ENCODE measurements at regions not wholly inside any gene's neighbourhood (a gene's known extent, or its start where the extent isn't known, plus 50 kb on each side); places are given as distances from the start of the nearest gene placed in this dataset.

GRCh38 chr6:137700751-137701477 is 166.1 kb upstream of the TNFAIP3 start:
- Mint-ChIP-seq H3K9me3 (no peaks in the 10 kb centered on the region), H3K27me3 (ENCODE audit: insufficient read depth) (no peaks in the 10 kb centered on the region), H3K27ac (peak overlapping the region; percentile 7), H3K4me1 (ENCODE audit: low read depth) (peaks cover 84% of the 10 kb centered on the region), H3K36me3 (ENCODE audit: low read depth) (no peaks in the 10 kb centered on the region), H3K4me3 (no peak overlapping the region)
- intact Hi-C loops (cut with micrococcal nuclease): loop anchor here (10.0 kb wide), 1 partner anchor 894 kb away; no protein-coding TSS in a partner anchor
- no peak for DNase-seq (ENCODE audit: low spot score)

- Mint-ChIP-seq H3K9me3 (no peaks in the 10 kb centered on the region), H3K36me3 (ENCODE audit: low read depth) (no peaks in the 10 kb centered on the region), H3K27me3 (ENCODE audit: insufficient read depth) (no peaks in the 10 kb centered on the region), H3K27ac (no peak overlapping the region), H3K4me3 (no peak overlapping the region), H3K4me1 (ENCODE audit: low read depth) (peaks cover 84% of the 10 kb centered on the region)
- intact Hi-C loops (cut with micrococcal nuclease): loop anchor here (10.0 kb wide), 1 partner anchor 893 kb away; no protein-coding TSS in a partner anchor
- DNase-seq (ENCODE audit: low spot score): no peak
Observed at GRCh38 chr6:137701942-137702341, 165.1 kb upstream of the TNFAIP3 start.

GRCh38 chr6:137702791-137703424 is 164.2 kb upstream of the TNFAIP3 start:
- no peaks in the 10 kb centered on the region for H3K27me3 Mint-ChIP-seq (ENCODE audit: insufficient read depth)
- no peak overlapping the region for H3K27ac Mint-ChIP-seq
- H3K4me3 Mint-ChIP-seq: no peak overlapping the region
- intact Hi-C loops (cut with micrococcal nuclease): loop anchor here (10.0 kb wide), 1 partner anchor 892 kb away; no protein-coding TSS in a partner anchor
- no peaks in the 10 kb centered on the region for H3K36me3 Mint-ChIP-seq (ENCODE audit: low read depth)
- H3K4me1 Mint-ChIP-seq (ENCODE audit: low read depth): peaks cover 86% of the 10 kb centered on the region
- DNase-seq (ENCODE audit: low spot score): no peak
- H3K9me3 Mint-ChIP-seq: no peaks in the 10 kb centered on the region

- peaks cover 5% of the 10 kb centered on the region for H3K36me3 Mint-ChIP-seq (ENCODE audit: low read depth)
- no peak overlapping the region for H3K4me3 Mint-ChIP-seq
- H3K9me3 Mint-ChIP-seq: no peaks in the 10 kb centered on the region
- peaks cover 85% of the 10 kb centered on the region for H3K4me1 Mint-ChIP-seq (ENCODE audit: low read depth)
- no peak for DNase-seq (ENCODE audit: low spot score)
- no peaks in the 10 kb centered on the region for H3K27me3 Mint-ChIP-seq (ENCODE audit: insufficient read depth)
- no peak overlapping the region for H3K27ac Mint-ChIP-seq
- intact Hi-C loops (cut with micrococcal nuclease): loop anchor here (1.0 to 10.0 kb wide), 3 partner anchors 300 to 890 kb away; no protein-coding TSS in a partner anchor
Observed at GRCh38 chr6:137704802-137705159, 162.3 kb upstream of the TNFAIP3 start.

- peak; percentile 52 for DNase-seq (ENCODE audit: low spot score)
- no peaks in the 10 kb centered on the region for H3K27me3 Mint-ChIP-seq (ENCODE audit: insufficient read depth)
- H3K36me3 Mint-ChIP-seq (ENCODE audit: low read depth): peaks cover 5% of the 10 kb centered on the region
- H3K27ac Mint-ChIP-seq: peak overlapping the region; percentile 72
- H3K9me3 Mint-ChIP-seq: peaks cover 3% of the 10 kb centered on the region
- no peak overlapping the region for H3K4me3 Mint-ChIP-seq
- intact Hi-C loops (cut with micrococcal nuclease): loop anchor here (1.0 to 10.0 kb wide), 3 partner anchors 299 to 889 kb away; no protein-coding TSS in a partner anchor
- peaks cover 89% of the 10 kb centered on the region for H3K4me1 Mint-ChIP-seq (ENCODE audit: low read depth)
Observed at GRCh38 chr6:137705160-137706082, 161.6 kb upstream of the TNFAIP3 start.

- no peak for DNase-seq (ENCODE audit: low spot score)
- H3K9me3 Mint-ChIP-seq: peaks cover 3% of the 10 kb centered on the region
- peak overlapping the region; percentile 72 for H3K27ac Mint-ChIP-seq
- H3K4me1 Mint-ChIP-seq (ENCODE audit: low read depth): peaks cover 84% of the 10 kb centered on the region
- intact Hi-C loops (cut with micrococcal nuclease): loop anchor here (10.0 kb wide), 1 partner anchor 889 kb away; no protein-coding TSS in a partner anchor
- H3K36me3 Mint-ChIP-seq (ENCODE audit: low read depth): peaks cover 5% of the 10 kb centered on the region
- H3K4me3 Mint-ChIP-seq: peak overlapping the region; percentile 11
- no peaks in the 10 kb centered on the region for H3K27me3 Mint-ChIP-seq (ENCODE audit: insufficient read depth)
Observed at GRCh38 chr6:137706083-137706750, 160.8 kb upstream of the TNFAIP3 start.

GRCh38 chr6:137707038-137707589 is 159.9 kb upstream of the TNFAIP3 start:
- Mint-ChIP-seq H3K9me3 (peaks cover 3% of the 10 kb centered on the region), H3K4me3 (peak overlapping the region; percentile 70), H3K27me3 (ENCODE audit: insufficient read depth) (no peaks in the 10 kb centered on the region), H3K27ac (peak overlapping the region; percentile 94), H3K36me3 (ENCODE audit: low read depth) (peaks cover 6% of the 10 kb centered on the region), H3K4me1 (ENCODE audit: low read depth) (peaks cover 80% of the 10 kb centered on the region)
- intact Hi-C loops (cut with micrococcal nuclease): loop anchor here (10.0 kb wide), 1 partner anchor 888 kb away; no protein-coding TSS in a partner anchor
- no peak for DNase-seq (ENCODE audit: low spot score)

GRCh38 chr6:137707590-137708360 is 159.3 kb upstream of the TNFAIP3 start:
- Mint-ChIP-seq H3K4me3 (peak overlapping the region; percentile 70), H3K27ac (peak overlapping the region; percentile 94), H3K4me1 (ENCODE audit: low read depth) (peaks cover 76% of the 10 kb centered on the region), H3K36me3 (ENCODE audit: low read depth) (peaks cover 6% of the 10 kb centered on the region), H3K27me3 (ENCODE audit: insufficient read depth) (no peaks in the 10 kb centered on the region), H3K9me3 (peaks cover 3% of the 10 kb centered on the region)
- DNase-seq (ENCODE audit: low spot score): peak; percentile 89
- intact Hi-C loops (cut with micrococcal nuclease): loop anchor here (1.0 to 10.0 kb wide), 19 partner anchors 8 to 887 kb away; partner anchors contain the start of gene TNFAIP3

GRCh38 chr6:137708481-137708880 is 158.6 kb upstream of the TNFAIP3 start:
- intact Hi-C loops (cut with micrococcal nuclease): loop anchor here (1.0 to 10.0 kb wide), 19 partner anchors 8 to 886 kb away; partner anchors contain the start of gene TNFAIP3
- DNase-seq (ENCODE audit: low spot score): no peak
- Mint-ChIP-seq H3K4me1 (ENCODE audit: low read depth) (peaks cover 69% of the 10 kb centered on the region), H3K27me3 (ENCODE audit: insufficient read depth) (no peaks in the 10 kb centered on the region), H3K4me3 (peak overlapping the region; percentile 70), H3K27ac (peak overlapping the region; percentile 94), H3K36me3 (ENCODE audit: low read depth) (peaks cover 6% of the 10 kb centered on the region), H3K9me3 (peaks cover 4% of the 10 kb centered on the region)

GRCh38 chr6:137709424-137710236 is 157.4 kb upstream of the TNFAIP3 start:
- peaks cover 13% of the 10 kb centered on the region for H3K36me3 Mint-ChIP-seq (ENCODE audit: low read depth)
- peak overlapping the region; percentile 76 for H3K27ac Mint-ChIP-seq
- H3K9me3 Mint-ChIP-seq: peaks cover 15% of the 10 kb centered on the region
- no peak for DNase-seq (ENCODE audit: low spot score)
- intact Hi-C loops (cut with micrococcal nuclease): loop anchor here (10.0 kb wide), 1 partner anchor 885 kb away; no protein-coding TSS in a partner anchor
- peaks cover 3% of the 10 kb centered on the region for H3K27me3 Mint-ChIP-seq (ENCODE audit: insufficient read depth)
- H3K4me1 Mint-ChIP-seq (ENCODE audit: low read depth): peaks cover 76% of the 10 kb centered on the region
- H3K4me3 Mint-ChIP-seq: peak overlapping the region; percentile 24
